ENCODE measurements at regions not wholly inside any gene's neighbourhood (a gene's known extent, or its start where the extent isn't known, plus 50 kb on each side); places are given as distances from the start of the nearest gene placed in this dataset.

DNA sequence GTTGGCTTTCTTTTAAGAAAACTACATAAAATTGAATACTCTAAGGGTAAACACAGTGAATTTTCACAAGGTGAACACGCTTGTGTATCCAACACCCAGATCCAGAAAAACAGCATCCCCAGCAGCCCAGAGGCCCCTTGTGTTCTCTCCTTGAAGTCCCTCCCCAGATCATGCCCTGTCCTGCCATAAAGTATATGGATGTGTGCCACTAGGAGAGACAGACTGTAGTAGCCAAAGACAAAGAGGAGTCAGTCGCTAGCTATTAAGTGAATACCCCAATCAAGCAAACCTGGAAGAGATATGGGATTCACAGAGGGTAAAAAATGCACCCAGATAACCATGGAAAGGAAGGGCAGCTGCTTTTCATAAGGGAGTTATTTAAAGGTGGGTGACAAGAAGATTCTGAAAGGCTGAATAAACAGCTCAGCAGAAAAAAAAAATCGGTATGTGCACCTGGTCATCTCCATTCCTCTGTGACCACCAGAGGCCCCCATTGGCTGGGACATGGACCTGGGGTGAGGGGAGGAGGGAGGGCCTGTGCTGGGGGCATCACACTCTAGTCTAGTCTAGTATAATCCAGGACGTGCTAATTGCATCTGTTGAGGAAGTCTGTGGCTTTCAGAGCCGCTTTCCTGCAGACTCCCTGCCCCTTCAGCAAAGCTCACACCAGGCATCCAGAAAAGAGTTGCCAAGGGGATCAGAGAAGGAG lies 167.3 kb upstream of the NDN start:
- TF ChIP-seq ELF4 (CRISPR knock-in tag; IDR thresholded peaks at IDR 0.05; ENCODE audit: low read depth) (no peak), ZNF232 (CRISPR knock-in tag; IDR thresholded peaks at IDR 0.05) (no peak), CTCF (IDR thresholded peaks at IDR 0.05) (no peak), SMAD4 (CRISPR knock-in tag; IDR thresholded peaks at IDR 0.05) (no peak), CBFB (CRISPR knock-in tag; IDR thresholded peaks at IDR 0.05; ENCODE audit: low read depth) (no peak), ZNF317 (CRISPR knock-in tag; IDR thresholded peaks at IDR 0.05; ENCODE audit: borderline replicate concordance, low read depth) (no peak), USF1 (CRISPR knock-in tag; IDR thresholded peaks at IDR 0.05) (no peak), ZNF512 (CRISPR knock-in tag; IDR thresholded peaks at IDR 0.05; ENCODE audit: borderline replicate concordance) (no peak), MAX (CRISPR knock-in tag; IDR thresholded peaks at IDR 0.05) (no peak), SP1 (CRISPR knock-in tag; conservative IDR thresholded peaks at IDR 0.05) (no peak)
- TF ChIP-seq, protein P1, sequence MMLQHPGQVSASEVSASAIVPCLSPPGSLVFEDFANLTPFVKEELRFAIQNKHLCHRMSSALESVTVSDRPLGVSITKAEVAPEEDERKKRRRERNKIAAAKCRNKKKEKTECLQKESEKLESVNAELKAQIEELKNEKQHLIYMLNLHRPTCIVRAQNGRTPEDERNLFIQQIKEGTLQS (CRISPR knock-in tag; conservative IDR thresholded peaks at IDR 0.05), result no peak
- TF ChIP-seq, protein P2, sequence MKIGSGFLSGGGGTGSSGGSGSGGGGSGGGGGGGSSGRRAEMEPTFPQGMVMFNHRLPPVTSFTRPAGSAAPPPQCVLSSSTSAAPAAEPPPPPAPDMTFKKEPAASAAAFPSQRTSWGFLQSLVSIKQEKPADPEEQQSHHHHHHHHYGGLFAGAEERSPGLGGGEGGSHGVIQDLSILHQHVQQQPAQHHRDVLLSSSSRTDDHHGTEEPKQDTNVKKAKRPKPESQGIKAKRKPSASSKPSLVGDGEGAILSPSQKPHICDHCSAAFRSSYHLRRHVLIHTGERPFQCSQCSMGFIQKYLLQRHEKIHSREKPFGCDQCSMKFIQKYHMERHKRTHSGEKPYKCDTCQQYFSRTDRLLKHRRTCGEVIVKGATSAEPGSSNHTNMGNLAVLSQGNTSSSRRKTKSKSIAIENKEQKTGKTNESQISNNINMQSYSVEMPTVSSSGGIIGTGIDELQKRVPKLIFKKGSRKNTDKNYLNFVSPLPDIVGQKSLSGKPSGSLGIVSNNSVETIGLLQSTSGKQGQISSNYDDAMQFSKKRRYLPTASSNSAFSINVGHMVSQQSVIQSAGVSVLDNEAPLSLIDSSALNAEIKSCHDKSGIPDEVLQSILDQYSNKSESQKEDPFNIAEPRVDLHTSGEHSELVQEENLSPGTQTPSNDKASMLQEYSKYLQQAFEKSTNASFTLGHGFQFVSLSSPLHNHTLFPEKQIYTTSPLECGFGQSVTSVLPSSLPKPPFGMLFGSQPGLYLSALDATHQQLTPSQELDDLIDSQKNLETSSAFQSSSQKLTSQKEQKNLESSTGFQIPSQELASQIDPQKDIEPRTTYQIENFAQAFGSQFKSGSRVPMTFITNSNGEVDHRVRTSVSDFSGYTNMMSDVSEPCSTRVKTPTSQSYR (CRISPR knock-in tag; IDR thresholded peaks at IDR 0.05), result no peak
- TF ChIP-seq, protein P3, sequence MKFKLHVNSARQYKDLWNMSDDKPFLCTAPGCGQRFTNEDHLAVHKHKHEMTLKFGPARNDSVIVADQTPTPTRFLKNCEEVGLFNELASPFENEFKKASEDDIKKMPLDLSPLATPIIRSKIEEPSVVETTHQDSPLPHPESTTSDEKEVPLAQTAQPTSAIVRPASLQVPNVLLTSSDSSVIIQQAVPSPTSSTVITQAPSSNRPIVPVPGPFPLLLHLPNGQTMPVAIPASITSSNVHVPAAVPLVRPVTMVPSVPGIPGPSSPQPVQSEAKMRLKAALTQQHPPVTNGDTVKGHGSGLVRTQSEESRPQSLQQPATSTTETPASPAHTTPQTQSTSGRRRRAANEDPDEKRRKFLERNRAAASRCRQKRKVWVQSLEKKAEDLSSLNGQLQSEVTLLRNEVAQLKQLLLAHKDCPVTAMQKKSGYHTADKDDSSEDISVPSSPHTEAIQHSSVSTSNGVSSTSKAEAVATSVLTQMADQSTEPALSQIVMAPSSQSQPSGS (CRISPR knock-in tag; IDR thresholded peaks at IDR 0.05; ENCODE audit: borderline replicate concordance, low read depth), result no peak
